ENCODE measurements at regions not wholly inside any gene's neighbourhood (a gene's known extent, or its start where the extent isn't known, plus 50 kb on each side); places are given as distances from the start of the nearest gene placed in this dataset.

DNA sequence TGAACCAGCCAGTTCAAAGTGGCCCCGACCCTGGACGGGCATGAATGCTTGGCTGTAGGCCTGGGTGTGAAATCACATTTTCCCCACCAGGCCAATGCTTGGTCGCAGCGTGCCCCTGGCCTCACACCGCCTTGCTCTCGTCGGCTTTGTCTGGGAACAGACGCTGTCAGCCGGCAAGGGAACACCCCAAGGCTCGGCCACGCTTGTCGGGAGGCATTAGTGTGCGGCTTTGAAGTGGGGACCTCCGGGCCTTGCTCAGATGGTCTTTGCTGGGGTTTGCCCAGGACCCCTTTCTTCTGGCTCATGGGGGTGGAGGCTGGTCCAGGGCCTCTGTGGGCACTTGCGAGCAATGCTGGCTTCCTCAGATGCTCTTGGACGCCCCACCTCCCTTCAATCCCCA is 79.1 kb downstream of the INHBB start:
- no peak for DNase-seq (ENCODE audit: low spot score)

DNA sequence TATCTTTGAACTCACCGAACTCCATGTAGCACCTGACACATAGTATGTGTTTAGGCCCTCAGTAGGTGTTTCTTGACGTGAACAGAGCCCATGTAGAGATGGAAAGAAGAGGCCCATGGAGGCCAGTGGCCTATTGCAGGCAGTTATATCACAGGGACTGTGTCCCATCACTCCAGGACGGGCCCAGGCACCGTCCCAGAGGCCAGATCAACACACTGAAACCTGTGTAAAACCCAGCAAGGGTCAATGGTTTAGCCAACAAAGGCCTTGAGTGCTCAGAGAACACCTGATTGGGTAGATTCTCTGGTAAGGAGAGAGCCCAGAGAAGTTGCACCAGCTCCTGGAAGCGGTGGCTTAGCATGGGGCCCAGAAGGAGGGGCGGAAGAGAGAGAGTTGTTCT is 82.8 kb downstream of the INHBB start:
- no peak for DNase-seq (ENCODE audit: low spot score)

DNA sequence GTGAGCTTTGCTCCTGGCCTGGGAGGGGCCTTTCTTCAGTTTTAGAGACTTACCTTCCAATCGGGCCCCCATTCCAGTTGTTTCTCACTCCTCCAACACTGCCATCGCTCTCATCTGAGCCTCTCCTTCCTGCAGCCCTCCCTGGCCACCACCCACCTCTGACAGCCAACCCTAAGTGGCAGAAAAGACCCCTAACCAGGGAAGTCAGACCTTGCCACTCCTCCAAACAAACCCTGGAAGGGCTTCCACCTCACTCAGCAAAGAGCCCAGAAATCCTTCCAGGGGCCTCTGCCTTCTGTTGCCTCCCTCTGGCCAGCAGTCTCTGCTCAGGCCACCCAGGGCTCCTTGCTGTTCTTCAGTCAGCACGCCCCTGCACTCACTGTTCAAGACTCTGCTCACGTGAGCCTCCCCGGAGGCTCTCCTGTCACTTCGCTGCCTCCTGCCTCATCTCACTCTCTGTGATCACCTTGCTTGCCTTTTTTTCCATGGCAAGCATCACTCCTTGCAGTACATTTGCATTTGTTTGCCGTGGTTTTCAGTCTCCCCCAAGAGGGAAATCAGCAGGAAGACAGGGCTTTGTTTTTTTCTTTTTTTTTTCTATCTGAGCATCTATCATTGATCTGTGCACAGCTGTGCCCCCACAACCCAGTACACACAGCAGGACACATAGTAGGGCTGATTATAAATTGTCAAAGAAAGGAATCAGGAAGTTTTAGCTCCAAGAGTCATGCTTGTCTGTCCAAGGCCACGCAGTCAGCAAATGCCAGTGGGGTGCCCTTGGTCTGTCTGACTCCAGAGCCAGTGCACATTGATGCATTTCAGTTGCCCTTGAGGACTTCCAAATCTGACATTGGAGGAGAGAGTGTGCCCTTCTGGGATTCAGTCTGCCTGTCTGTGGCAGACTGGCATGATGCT is 83.9 kb downstream of the INHBB start:
- DNase-seq (ENCODE audit: low spot score), result no peak

DNA sequence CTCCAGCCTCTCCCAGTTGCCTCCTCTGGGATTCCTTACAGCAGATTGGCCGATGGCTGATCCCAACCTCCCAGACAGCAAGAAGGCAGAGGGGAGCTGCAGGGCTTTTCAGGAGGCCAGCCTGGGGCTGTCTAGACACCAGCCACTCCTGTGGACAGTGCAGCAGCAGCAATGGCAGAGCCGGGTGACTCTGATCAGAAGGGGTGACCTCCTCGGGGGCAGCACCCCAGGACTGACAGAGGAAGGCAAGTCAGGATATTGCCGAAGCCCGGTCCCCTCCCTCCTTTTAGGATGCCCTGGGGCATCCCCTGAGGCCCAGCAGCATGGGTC is 84.5 kb downstream of the INHBB start:
- DNase-seq (ENCODE audit: low spot score), result no peak

DNA sequence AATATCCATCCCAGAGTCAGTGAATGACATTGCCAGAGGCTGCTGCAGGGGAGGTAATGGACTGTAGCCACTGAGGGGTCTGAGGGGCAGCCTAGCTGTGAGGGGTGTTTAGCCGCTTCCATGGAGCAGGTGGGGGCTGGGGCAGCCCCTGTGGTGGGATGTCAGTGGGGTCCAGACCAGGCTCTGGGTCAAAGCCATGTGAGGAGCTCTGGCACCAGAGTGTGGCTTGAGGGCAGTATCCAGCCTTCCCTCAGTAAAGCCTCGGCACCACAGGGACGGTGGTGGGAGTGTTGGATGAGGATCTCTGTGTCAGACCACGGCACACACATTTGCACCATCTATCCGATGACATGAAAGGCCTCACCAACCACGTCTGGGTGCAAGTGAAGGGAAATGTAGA is 85.0 kb downstream of the INHBB start:
- no peak for DNase-seq (ENCODE audit: low spot score)

DNA sequence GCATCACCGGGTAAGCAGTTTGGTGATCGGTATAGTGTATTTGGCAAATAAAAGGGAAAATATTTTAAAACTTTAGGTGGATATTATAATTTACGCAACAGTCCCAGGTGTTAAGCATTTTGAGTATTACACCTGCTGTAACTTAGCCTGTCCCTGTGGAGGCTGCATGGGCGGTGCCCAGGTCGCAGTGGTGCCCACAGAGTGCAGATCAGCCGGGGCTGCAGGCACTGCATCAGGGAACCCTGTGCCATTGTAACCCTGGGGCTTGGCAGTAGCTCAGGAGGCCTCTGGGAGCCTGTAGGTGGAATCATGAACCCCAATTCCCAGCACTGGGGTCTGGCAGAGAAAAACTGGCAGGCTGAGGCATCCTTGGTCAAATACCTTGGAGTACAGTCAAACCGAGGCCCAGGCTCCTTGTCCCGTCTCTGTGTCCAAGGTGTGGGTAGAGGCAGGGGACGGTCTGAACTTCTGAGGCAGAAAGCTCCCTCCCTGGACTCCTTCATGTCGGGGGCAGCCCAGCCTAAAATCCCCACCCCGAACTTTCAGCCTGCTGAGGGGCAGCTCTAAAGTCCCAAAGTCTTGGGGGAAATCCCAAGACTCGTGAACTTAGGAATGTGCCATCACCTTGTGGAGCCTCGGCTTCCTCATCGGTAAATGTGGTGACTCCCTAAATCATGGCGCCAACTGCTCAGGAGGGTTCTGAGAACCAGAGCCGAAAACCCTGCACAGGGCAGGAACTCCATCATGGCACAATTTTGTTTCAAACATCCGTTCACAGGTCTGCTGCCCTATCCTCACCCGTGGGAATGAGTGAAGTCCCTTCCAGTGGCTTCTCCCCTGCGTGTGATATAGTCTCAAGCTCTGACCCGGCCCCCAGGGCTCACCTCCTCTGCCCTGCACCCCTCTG is 85.7 kb downstream of the INHBB start:
- DNase-seq (ENCODE audit: low spot score), result no peak

DNA sequence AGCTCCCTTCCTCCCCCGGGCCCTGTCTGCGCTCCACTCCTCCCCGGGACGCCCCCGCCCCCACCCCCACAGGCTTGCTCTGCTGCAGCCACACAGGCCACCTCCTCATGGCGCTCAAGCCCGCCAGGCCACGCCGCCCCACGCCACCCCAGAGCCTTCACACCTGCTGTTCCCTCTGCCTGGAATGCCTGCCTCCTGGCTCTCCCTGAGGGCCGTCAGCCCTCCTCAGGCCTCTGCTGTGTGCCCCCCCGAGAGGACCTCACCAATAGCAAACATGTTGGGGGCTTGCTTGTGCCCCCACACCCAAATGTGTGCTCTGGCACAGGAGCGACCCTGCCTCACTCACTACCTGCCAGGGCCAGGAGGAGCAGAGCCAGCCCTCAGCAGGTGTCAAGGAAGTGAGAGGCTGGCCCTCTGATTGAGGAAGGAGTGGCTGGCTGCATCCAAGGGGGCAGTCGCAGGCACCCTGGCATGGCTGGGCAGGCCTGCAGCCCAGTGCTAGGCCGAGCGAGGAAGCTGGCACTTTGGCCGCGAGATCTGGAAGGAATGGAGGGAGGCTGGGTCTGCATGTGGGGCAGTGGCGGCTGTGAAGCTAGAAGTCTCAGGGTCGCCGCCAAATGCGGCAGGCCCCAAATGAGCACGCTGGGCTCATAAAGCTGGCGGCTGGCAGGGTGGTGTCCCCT is 86.5 kb downstream of the INHBB start:
- no peak for DNase-seq (ENCODE audit: low spot score)

DNA sequence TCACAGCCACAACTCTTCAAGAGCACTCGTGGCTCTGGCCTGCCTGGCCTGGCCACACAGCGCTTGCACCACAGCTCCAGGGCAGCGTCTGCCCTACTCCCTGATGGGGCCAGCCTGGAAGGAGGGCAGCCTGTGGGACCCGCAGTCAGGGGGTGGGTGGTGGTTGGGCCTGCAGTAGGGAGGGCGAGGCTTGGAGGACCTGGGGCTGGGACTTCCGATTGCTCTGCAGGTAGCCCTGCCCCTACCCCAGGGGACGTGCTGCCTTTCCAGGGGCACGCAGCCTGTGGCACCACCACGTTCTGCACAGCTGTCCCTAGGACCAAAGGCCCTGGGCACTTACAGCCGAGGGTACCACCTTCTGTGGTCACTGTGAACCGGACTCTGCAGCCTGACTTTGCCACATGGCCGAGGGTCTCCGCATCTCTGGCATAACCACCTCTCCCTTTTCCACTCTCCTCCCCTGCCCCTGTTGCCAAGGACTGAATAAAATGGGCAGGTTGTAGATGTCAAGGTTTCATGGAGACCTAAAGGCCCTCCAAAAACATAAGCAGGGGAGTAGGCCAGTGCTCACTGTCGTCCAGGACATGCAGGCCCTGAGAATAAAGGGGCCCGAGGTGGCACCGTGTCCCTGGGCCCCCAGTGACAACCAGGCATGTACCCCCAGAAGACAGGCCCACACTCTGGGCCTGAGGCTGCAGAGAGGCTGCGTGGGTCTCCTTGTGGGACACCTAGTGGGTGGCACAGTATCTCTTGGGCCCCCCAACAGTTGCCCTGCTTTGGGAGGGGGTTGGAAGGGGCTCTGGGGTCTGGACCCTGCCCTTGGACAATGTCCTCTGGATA is 87.3 kb downstream of the INHBB start:
- no peak for DNase-seq (ENCODE audit: low spot score)

DNA sequence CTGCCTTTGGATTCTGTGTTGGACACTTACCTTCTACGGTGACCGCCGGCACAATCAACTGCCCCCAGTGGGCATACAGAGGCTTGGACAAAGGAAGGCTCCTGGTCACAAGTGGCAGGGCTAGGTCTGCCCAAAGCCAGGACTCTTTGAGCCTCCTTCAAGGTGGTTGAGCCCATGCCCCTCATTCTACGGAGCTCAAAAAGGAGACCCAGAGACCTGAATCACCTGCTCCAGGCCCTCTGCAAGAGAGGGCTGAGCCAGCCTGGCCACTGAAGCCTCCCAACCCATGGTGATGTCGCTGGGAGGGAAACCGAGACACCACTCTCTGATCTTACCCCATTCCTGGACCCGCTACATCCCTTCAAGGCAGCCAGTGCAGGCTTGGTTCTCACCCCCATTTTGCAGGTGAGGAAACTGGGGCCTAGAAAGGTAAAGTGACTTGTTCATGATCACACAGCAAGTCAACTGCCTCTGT is 87.9 kb downstream of the INHBB start:
- DNase-seq (ENCODE audit: low spot score), result no peak

DNA sequence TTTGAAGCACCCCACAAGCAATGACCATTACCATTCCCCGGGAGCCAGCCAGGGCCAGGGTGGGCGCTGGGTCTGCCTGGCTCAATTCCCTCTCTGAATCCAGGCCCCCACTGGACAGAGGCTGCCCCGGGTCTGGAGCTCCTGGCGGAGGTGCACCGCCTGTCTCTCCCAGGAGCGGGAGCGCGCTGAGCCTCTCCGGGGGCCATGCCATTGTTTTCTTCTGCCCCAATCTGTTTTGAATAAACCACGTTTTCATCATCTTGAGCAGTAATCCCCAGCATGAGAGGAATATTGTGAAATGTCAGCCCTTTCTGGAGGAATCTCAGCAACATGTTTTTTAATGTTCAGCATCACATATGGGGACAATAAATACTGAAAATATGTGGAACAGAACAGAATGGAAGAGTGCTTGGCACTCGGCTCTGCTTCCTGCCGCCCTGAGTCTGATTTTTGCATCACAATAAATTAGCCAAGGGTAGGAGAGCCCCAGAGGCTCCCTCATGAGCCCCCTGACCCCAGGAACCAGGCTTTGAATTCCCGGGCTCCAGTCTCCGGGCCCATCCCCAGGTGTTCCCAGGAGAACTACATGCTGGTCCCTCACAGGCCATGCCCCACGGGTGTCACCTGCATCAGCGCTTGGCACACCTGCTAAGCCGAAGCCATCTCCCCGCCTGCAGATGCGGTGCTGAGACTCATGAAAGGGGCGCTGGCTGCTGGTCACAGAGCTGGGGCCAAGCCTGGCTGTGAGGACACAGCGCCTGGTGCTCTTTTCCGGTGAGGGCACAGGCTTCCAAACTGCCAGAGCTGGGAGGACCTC is 88.8 kb downstream of the INHBB start:
- DNase-seq (ENCODE audit: low spot score), result no peak

DNA sequence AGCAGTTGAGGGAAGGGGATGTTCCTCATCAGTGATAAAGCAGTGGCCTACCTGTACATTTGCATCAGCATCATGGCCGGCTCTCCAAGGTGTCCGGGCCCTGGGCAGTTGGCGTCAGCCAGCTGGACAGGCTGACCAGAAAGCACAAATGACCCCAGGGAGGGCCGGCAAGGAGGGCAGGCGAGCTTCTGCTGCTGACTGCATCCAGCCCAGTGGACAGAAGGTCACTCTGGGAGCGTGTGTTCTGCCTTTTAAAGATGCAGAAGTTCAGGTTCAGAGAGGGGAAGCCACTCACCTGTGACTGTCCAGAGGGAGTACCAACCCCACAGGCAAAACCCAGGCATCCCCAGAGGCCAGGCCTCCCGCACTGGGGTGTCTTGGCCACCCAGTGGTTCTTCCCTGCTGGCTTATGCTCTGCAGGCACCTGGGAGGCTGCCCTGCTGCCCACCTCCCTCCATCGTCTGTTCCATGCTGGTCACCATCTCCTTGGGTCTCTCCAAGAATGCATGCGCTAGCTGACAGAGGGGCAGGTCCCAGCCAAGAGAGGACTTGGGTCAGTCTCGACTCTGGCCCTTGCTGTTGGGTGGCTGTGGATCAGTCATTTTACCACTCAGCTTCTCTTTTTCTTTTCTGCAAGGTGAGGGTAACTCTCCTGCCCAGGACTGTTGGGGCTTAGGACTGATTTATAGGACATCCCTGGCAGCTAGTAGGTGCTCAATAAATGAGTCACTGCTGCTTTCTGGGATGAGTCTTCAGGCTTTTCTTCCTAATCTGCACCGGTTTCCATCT is 89.9 kb downstream of the INHBB start:
- no peak for DNase-seq (ENCODE audit: low spot score)

DNA sequence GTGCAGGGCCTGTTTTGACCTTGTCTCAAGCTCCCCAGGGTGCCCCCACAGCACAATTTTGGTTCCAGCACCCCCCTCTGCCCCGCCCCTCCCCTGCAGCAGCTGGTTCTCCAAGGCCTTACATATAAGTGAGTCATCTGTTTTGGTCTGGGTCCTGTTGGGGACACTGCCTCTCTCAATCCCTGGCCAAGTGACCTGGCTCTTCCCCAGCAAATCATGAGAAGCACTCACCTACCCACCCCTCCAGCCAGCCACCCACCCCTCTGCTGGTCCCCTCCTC is 90.5 kb downstream of the INHBB start:
- no peak for DNase-seq (ENCODE audit: low spot score)

DNA sequence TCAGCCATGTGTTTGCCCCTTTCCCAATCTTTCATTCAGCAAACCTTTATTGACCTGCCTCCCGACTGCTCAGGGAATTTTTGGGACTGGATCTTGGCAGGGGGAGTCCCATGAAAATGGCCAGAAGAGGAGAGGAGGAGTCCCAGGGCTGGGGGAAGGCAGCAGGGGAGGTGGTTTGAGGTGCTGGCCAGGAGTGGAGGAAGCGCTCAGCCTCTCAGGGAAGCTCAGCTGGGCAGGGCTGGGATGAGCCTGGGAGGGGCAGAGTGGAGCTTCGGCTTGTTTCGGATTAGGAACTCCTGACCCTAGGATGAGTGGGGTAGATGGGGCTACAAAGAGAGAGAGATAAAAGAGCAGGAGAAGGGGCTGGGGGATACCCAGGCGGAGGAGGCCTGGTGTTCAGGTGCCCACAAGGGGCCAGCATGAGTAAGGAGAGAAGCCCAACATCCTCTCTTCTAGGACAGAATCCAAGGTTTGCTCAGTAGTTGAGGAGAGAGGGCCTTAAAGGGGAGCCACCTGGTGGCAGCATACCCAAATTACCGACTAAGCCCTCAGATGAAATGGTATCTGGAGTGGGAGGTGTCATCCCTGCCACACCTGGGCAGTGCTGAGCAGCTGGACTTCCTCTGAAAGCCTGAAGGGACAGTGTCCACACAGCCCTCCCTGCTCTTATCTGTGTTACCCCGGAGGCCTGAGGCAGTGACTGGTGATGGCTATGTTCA is 91.1 kb downstream of the INHBB start:
- no peak for DNase-seq (ENCODE audit: low spot score)

DNA sequence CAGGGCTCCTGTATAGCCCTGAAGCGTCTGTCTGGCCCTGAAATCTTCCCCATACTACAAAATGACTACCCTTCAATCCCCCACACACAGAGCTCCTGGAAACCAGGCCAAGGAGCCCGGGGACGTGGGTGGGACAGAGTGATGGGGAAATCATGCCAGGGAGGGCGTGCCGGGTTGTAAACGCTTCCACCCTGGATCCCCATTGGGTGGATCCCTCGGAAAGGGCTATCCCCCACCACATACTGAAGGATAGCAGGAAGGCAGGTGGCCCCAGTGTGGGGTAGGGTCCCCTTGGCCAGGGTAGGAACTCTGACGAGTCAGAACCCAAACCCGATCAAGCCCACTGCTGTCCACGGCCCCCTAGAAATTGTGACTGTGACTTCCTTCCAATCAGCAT is 91.7 kb downstream of the INHBB start:
- DNase-seq (ENCODE audit: low spot score), result no peak

DNA sequence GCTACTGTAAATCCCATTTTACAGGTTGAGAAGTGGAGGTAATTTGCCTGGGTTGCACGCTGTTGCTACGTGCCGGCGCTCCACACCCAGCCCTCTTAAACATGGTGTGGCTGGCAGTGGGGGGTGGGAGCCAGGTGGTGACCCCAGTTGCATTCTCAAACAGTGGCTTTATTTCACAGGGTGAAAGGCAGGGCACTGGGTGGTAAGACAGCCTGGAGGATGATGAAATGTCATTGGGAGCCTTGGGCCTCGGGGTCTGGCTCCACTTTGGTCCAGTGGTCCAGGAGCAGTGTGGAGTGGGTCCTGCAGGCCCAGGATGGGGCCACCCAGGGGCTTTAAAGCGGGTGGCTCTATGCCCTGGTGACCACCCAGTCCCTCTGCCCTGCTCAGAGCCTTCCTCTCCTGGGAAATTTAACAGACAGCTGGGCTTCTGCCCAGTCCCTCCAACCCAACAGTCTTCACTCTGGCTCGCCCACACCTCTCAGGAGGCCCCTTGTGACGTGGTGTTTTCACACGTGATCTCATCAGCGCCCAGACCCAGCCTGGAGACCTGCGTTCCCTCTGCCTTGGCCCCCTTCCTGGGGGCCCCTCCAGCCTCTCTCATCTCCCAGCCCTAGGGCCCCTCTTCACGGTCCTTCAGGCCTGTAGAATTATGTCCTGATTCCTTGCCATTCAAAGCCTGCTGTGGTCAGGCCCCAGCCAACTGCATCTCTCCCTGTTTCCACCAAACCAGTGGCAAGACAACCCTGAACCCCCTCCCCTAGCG is 92.5 kb downstream of the INHBB start:
- DNase-seq (ENCODE audit: low spot score), result no peak

DNA sequence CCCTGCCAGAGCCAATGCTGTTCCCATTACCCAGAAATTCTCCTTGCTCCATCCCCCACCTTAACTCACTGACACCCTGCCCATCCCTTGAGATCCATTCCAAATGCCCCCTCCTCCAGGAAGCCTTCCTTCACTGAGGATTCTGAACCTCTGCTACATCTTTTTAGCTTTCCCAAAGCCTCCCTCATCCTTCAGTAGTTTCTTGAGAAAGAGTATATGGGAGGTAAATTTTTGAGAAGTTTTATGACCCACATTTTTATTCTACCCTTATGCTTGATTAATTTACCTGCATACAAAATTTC is 93.1 kb downstream of the INHBB start:
- no peak for DNase-seq (ENCODE audit: low spot score)

DNA sequence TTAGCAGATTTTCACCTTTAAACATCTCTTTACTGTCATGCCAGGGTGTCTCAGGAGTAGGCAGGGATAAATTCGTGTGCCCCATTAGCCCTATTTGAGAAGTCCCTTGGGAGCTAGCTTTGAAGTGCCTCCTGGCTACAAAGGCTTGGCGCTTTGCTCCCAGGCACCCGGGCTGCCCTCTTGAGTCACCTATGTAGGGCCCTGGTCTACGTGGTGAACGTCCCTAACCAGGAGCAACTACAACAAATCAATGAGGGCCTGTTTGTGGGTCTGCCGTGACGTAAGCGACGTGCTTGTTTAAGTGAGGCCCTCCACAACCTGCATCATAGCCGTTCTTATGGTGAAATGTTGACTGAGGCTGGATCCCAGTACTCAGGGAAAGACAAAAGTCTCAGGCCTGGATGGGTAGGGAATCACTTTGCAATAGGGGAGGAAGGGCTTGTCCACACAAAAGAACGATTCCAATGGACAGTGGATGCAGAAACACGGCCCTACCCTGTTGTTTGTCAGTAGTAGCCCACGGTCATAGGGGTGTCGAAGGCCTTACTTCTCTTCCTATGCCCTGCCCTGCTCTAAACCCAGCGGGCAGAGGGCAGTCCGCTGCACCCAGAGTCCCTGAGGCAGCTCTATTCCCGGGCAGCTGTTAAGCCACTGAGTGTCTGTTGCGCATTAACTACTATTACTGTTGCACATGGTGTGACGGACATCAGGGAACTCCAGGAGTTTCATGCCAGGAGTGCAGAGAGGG is 93.9 kb downstream of the INHBB start:
- DNase-seq (ENCODE audit: low spot score), result no peak
